HG02943 (cell line): ENCODE measurements at regions not wholly inside any gene's neighbourhood (a gene's known extent, or its start where the extent isn't known, plus 50 kb on each side); places are given as distances from the start of the nearest gene placed in this dataset.

ENCODE experiments used
- ATAC-seq: cut with Tn5 transposase; IDR thresholded peaks from one replicate; pipeline ENCODE4 v1.9.1; 2021; ENCODE audit warnings: mild to moderate bottlenecking, low read depth, moderate library complexity; ENCODE audit not compliant: unreplicated experiment

DNA sequence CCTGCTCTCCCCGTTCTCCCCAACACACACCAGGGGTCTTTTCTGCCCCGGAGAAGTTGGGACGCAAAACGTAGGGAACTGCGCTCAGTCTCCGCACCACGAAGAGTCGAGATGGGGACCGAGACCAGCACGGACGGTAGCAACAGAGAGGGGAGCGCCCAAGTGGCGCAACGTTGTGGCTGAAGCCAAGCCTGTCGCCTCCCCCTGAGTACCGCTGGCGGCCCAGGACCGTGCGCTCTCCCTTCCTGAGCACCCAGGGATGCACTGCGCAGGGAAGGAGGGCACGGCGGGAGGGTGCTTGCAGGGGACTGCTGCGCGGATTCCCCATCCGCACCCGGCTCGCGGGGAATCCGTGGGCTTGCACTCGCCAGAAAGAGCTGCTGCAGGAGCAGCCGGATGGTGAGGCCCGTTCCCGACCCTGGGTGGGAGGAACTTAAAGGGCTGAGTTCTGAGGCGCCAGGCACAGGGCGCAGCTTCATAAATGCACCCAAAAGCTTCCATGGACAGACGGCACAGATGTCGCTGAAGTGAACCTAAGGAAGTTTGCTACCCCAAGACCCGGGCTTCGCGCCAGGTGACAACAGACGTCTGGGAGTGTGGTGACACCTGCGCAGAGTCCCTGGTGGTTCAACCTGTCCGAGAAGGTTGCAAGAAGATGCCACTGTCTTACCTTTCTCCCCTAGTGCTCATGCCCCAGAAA lies 178.7 kb downstream of the TBXT start:
- no peak for ATAC-seq

DNA sequence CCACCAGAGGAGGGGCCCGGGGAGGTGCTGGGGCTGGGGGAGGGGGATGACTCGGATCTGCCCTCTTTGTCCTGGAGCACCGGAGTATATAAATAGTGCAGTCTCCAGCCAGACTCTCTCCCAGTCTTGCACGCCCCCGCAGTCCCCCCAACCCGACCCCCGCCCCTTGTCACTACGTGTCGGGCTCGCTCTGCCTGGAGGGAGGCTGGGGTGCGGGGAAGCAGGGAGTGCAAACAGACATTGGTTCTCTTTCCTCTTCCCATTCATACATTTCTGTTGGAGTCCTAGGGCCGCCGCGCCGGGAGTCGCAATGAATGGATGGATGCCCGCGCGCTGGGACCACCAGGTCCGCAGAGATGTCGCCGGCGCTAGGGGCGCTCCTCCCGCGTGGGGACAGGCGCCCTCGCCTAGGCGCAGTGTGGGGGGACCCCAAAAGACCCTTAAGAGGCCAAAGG lies 179.3 kb downstream of the TBXT start:
- ATAC-seq, result no peak

DNA sequence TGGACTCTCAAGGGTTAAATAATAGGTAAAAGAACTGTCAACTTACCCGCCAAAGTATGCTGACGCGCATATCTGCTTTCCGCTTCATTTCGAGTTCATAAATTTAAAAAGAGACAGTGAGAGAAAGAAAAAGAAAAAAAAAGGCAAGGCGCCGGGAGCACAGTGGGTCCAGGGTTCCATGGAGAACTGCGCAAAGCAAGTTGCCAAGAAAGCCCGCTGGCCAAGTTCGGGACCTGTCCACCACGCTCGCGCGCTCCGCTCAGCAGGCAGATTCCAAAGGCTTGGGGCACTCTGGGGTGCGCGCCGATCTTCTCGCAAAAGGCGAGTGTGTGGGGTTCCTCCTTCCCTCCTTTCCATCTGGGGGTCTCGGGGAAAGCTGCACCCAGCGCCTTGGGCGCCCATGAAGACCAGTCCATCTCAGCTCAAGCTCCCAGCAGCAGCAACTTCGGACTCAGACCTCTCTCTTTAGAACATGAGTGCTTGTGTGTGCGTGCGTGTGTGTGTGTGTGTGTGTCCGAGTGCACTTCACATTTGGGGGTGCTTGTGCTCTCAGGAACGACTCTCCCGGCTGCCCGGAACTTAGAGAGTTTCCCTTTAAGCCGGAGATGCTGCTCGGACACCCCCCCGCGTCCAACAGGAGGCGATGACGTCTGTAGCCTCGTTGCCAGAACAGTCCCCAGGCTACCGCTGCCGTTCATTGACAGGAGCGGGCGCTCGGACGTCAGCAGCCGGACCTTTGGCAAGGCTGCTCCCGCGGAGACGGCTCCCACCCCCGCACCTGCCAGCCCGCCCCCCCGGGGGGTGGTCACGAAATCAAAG lies 180.0 kb downstream of the TBXT start:
- ATAC-seq, result no peak

DNA sequence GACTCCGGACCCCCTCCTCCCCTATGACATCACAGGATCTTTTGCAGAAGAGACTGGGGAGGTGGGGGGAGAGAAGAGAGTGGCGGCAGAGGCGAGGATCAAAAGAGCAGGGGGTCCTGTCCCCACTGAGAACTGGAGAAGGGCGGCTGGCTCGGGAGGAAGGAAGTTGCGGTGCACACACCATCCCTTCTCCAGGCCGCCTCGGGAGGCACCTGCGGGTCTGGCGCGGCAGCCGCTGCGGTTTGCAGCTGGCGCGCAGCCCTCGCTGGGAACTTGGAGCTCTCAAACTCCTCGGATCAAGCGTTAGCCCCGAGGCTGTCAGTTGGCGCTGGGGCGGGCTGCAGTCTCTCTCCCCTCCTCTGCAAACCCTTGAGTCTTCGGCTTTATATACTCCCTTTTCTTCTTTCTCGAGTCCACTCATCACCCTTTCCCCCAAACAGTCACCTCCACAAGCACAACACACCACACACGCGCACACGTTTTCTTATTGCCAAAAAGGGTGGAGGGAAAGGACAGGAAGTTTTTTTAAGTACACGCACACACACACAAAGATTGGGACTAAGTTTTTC lies 180.7 kb downstream of the TBXT start:
- no peak for ATAC-seq

DNA sequence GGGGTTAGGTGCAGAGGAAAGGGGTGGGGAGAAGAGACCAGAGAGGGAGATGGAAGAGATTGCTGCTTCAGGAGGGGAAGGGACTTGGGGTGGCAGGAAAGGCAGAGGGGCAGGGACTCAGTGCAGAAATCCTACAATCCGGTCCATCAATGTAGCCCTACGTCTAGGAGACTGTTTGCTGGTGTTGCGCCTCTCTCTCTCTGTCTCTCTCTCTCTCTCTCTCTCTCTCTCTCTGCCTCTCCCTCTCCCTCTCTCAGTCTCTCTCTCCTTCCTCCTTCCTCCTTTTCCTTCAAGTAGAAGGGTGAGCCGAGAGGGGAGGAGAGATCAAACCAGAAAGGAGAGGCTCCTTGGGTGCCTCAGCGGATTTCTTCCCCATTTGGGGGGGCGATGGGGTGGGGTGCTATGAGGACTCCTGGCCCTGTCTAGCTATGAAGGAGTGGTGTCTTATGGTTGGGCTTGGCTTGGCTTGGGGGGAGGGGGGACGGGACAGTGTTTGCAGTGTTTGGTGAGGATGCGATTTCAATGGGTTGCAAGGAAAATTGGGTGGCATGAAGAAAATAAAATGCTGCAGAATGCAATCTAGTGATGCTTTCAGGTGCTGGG lies 181.2 kb downstream of the TBXT start:
- no peak for ATAC-seq

DNA sequence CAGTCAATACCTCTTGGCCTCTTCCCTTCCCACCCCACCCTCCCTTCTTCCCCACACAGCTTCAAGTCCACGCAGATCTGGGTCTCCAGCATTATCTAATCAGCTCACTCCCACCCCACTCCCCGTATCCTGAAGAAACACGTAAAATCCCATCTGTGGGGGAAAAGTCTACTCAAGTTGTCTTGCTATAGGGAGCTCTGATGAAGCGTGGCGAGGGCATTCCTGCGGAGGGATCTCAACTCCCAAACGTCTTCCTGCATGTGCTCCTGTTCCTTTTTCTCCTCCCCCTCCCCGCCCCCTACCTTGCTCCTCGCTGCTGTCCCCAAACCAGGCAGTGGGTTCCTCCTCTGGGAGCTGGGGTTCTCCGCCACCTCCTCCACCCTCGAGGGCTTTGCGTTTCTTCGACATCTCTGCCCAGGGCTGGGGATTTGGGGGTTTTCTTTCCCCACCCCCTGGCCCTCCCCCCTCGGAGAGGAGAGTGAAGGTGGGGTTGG lies 181.8 kb downstream of the TBXT start:
- ATAC-seq, result no peak

DNA sequence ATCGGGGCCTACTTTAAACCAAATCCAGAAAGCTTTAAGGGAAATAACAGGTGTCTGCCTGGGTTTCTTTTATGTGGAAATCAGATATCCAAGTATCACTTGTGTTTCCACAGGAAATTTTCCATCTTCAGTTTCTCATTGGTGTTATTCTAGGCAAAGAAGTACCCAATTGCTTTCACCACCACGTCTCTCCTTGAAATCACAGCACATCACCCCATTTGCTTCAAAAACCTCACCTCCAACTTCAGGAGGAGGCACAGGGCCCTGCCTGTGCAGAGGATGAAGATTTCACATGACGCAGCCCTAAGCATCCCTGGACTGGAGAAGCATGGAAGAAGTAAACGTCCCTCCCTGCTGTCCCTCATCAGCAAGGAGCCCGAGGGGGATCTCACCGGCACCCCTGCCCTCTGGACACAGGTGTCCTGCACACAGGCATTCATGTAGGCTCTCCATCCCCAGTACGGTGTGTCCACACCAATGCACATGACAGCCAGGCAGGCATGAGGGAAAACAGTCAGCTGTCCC lies 182.3 kb downstream of the TBXT start:
- ATAC-seq, result no peak

DNA sequence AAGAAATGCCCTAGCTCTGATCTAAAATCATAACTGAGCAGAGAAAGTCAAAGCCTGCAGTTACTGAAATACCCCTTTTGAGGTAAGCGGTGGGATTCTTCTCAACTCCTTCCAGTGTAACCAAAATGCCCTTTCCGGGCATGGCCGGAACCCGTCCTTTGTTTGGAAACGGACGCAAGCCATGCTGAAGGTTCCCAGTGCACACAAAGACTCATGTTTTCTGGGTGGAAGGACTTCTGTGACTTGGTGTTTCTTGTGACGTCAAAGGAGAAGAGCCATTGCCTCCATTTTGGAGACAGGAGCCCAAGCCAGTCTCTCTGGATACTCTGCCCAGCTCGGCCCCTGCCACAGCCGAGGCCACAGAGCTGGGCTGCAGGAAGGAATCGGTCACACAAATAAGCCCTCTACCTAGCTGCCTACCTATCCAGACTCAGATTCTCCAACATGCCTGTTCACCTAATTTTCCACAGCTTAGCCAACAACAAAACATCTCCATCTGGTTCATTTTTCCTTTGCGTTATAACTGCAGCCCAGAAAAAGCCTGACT lies 182.8 kb downstream of the TBXT start:
- ATAC-seq, result no peak

DNA sequence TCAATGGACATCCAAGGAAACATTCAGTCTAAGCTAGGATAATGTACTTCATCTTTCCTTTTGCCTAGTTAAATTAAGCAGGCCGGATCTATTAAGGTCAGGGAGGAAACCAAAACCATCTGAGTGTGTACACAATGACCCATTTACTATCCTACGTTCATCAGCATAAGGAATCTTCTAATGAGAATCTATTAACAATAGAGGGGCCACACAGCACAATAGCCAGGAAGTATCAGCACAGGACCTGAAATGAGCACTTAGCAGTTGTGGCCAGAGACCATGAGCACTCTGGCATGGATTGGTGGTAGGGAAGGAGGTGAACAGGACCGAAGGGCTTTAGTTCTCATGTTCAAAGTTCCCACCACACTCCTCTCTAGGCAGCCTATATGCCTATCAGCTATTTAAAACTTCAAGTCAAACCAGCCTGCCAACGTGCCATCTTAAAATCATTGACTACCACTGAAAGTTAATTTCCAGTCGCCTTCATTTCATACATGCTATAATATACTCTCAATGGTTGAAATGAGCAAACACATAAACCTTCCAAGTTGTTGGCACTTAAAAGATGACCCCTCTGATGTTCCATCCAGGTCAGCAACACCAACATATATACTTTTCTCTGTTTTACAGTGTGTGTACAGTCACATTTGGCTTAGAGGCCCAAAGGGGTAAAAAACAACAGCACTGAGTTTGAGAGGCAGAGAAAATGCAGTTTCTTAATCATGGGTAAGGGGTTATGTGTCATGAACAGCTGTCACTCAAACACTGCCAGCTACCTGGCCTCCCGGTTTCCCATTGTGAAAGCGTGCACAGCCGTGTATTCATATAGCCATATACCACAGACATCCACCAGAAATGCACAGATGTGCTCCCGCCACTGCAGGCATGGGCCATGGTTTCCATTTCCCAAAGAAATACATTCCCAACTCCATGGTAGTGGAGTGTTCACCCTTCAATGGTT lies 184.3 kb downstream of the TBXT start:
- ATAC-seq, result no peak

DNA sequence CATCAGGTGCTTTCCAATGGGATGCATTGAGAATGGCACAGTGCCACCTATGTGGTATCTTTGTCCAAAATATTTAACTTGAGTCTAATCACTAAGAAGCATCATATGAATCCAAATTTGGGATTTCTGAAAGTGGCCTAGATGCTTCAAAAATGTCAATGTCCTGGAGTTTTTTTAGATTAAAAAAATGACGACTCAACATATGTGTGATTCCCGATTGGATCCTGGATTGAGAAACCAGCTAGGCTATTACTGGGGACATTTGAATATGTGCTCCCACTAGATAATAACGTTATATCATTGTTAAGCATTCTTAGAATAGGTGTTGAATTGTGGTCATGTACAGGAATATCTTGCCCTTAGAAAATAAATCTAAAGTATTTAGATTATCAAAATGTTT lies 189.2 kb downstream of the TBXT start:
- no peak for ATAC-seq

DNA sequence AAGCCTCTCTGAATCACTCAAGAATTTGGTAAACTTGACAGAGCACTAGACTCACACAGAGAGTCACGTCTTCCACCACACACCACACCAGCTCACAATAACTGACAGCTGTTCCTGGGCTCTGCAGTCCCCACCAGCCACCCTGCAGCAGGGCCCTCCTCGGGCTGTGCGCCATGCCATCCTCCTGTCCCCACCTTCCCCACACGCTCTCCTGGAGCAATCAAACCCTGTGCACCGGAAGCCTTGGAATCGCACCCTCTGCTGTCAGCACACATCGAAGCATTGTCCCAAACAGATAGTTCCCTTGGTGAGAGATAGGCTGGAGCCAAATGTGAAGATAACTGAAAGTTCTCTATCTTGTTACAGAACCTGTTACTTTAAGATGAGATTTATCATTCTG lies 191.0 kb downstream of the TBXT start:
- ATAC-seq, result no peak

DNA sequence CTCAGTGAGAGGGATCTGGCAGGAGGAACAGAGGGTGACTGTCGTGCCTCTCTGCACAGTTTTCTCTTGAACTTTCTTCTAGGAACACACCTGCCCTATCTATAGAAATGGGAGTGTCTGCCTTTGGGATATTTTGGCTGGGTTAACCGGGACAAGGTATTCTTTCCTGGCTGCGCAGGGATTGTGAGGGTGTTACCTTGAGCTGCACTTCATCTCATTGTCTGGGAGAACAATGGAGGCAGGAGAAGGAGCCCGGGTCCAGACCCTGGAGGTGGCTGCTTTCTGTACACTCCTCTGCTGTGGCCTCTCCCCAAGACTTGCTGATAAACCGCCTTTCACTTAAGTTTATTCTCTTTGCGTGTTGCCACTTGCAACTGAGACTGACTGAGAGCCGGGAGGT lies 192.8 kb downstream of the TBXT start:
- no peak for ATAC-seq

DNA sequence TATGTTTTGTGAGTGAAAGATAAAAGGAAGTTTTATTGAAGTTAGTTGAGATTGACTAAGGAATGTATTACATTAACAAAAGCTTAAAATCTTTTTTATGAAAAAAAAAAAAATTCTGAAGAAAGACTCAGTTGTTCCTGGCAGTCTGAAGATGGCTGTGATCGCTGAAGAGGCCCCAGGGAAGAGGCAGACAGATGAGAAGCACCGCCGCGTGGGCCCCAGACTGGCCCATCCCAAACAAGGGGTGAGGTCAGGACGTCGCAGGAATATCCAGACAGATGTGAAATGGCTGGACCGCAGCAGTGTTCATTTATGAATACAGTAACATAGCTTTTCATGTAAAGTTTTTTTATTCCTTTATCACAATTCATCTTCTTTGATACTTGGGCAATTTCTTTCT lies 194.2 kb downstream of the TBXT start:
- ATAC-seq, result no peak

DNA sequence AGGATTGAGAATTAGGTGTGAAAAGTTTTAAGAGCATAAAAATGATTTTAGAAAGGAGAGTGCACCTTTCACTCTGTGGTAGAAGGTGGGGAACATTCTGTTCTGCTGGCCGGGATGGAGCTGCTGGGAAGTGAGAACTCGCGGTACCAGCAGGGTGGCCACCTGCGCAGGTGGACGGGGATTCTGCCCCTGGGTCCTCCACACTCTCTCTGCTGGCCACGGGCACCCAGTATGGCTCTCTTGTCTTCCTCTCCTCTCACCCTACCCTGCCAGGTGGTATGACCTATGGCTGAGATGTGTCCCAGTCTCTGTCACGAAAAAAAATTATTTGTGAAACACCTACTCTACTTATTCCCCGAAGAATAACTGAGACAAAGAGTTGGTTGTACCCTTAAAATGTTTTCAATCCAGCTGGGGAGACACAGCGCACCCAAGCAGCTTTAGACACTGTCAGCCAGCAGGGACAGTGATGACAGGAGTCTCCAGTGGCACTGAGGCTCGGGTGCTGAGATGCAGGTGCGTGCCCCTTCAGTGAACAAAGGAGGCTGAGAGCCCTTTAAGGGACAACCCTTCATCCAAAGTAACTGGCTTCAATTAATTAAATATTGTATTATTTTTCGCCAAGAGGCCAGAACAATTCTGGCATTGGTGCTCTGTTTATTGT lies 195.4 kb downstream of the TBXT start:
- no peak for ATAC-seq

DNA sequence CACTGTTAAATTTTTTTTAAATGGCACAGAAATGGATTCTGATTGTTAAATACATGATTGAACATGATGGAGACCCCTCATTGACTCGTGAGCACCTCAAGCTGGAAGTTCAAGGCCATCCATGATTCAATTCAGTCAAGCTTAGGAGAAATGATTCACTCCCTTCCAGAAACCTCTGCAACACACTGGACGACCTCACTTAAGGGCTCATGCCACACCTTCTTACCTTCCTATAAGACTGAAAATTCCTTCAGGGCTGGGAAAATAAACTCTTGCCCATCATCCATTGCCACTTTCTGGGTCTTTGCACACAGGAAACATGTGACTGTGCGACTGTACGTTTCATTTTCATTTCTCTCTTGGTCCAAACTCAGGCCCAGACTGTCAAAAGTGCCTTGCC lies 196.4 kb downstream of the TBXT start:
- no peak for ATAC-seq

DNA sequence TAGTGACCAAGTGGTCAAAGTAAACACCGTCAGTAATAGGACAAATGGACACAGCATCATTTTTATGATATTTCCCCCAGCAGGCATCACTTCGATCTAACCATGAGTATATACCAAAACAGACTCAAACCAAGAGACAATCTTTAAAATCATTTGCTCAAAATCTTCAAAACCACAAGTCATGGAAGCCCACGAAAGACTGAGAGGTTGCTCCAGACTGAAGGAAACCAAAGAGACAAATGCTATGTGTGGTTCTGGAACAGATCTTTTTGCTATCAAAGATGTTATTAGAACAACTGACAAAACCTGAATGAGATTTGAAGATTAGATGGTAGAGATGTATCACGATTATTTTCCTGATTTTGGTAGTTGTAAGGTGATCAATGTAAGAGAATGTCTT lies 197.7 kb downstream of the TBXT start:
- ATAC-seq, result no peak

DNA sequence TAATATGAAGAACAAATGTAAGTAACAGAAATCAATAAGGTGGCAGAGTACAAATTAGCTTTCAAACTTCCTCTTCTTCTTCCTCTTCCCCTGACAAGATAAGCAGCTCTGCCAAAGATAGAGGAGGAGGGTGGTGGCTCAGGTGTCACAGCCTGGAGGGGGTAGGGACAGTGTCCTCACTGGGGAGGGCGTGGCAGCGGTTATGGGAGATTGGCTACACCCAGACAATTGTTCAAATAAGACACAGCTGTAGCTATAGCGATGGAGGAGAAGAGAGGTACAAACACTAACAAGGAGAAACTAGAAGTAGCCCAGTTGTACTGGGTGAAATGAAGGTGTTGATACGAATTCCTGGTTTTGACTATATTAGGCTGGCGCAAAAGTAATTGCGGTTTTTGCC lies 198.5 kb downstream of the TBXT start:
- ATAC-seq, result no peak

DNA sequence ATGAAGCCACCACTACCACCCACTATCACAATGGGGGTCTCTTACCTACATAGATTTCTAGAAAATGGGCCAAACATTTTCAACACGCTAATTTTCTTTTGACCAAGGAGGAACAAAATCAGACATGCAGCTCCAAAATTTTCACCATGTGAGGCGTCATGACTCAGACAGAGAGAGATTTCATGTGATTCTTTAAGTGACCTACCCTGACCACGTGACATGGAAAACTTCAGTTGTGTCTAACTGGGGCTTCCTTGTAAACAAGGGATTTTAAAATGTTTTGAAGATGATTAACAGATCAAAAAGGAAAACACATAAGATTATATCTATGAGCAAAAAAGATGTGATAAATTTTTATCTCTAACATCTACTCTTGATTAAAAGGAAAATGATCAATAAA lies 199.2 kb downstream of the TBXT start:
- ATAC-seq, result no peak

DNA sequence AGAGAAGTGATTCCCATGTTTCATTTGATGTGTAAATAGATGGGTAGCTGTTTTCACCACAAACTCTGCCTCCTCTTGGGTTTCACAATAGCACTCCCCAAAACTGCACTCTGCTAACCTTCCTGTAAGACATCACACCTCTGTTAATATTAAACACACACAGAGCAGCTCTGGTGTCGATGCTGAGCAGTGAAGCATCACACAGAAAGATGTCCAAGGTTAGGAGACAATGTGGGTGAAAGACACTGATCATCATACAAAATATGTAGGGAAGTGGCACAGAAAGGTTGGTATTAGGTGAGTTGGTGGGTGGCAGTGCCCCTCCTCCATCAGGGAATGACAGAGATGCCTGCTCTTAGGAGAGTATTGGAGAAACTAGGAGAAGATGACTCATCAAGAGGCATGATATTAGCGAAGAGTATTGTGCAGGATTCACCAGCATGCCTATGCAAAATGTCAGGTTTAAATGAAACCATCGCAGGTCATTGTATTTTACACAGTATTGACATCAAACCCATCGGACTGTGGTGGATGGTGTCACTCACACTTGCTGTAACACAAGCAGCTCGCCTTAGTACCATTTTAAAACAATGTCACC lies 199.7 kb downstream of the TBXT start:
- no peak for ATAC-seq
